ENCODE measurements at regions not wholly inside any gene's neighbourhood (a gene's known extent, or its start where the extent isn't known, plus 50 kb on each side); places are given as distances from the start of the nearest gene placed in this dataset.

DNA sequence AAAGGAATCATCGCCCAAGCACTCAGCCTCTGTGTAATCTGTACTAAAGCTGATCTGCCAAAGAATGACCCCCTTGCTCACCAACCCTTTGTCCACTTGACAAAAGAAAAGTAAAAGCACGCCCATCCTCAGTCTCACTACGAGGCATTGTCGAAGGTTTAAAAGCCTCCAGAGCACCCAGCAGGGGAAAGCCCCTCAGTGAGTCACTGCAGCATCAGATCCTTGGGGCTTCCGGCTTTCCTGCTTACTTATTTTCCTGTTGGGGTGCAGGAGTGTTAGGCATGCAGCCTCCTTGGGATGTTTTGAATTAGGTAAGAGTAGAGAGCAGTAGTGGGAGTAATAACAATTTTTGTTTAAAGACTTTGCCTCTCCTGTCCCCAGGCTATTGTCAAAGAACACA is 216.1 kb downstream of the MTHFS start:
- TF ChIP-seq YY1 (IDR thresholded peaks at IDR 0.05; ENCODE audit: insufficient read depth, insufficient read length) (no peak), SUZ12 (IDR thresholded peaks at IDR 0.05; ENCODE audit: extremely low read depth, insufficient read depth, insufficient read length) (no peak)
